PC-3 (cell line): ENCODE measurements at regions not wholly inside any gene's neighbourhood (a gene's known extent, or its start where the extent isn't known, plus 50 kb on each side); places are given as distances from the start of the nearest gene placed in this dataset.

ENCODE experiments used
- ATAC-seq: fragments of 200-7000 bp; cut with Tn5 transposase; 2 replicates; pipeline ENCODE4 v1.9.1; 2020; ENCODE audit warnings: mild to moderate bottlenecking, moderate library complexity
- BruUV-seq: library from RNA; stranded (reverse); fragments of 400-500 nt; replicated peaks from 2 replicates; lab custom pipeline; 2021; lab: Mats Ljungman, UMichigan
- CTCF ChIA-PET: fragments of 300-600 bp; sonication (Branson Sonifier 250); formaldehyde crosslinking; loops from one replicate; lab custom pipeline; 2022; ENCODE audit warnings: antibody characterized with exemption; lab: Charles Lee
- POLR2A ChIA-PET: fragments of 300-600 bp; sonication (Branson Sonifier 250); formaldehyde crosslinking; loops from one replicate; lab custom pipeline; 2022; ENCODE audit warnings: antibody characterized with exemption; ENCODE audit not compliant: unreplicated experiment; lab: Charles Lee
- DNase-seq: peaks from one replicate; pipeline ENCODE4 v3.0.0-alpha.2; 2015
- H2AFZ ChIP-seq: fragments of 300-600 bp; sonication (generic); 2 replicates; pipeline ENCODE4 v1.6.0; 2016; ENCODE audit warnings: antibody characterized with exemption, low read length
- H3F3A ChIP-seq: fragments of 300-600 bp; sonication (generic); one replicate; pipeline ENCODE4 v1.6.0; 2017; ENCODE audit warnings: antibody characterized with exemption, low read length, control low read depth, mild to moderate bottlenecking; ENCODE audit not compliant: unreplicated experiment
- H3K27ac ChIP-seq: fragments of 300-600 bp; sonication (generic); 2 replicates; pipeline ENCODE4 v1.5.1; 2016; ENCODE audit warnings: mild to moderate bottlenecking, low read length
- H3K27me3 ChIP-seq: fragments of 300-600 bp; sonication (generic); 2 replicates; pipeline ENCODE4 v1.6.1; 2016; ENCODE audit warnings: low read length, mixed read lengths
- H3K36me3 ChIP-seq: fragments of 300-600 bp; sonication (generic); 2 replicates; pipeline ENCODE4 v1.6.1; 2016; ENCODE audit warnings: low read depth, mixed run types, low read length, mixed read lengths
- H3K4me1 ChIP-seq: fragments of 300-600 bp; sonication (generic); 2 replicates; pipeline ENCODE4 v1.5.1; 2016; ENCODE audit warnings: low read length; ENCODE audit not compliant: insufficient read depth
- H3K4me2 ChIP-seq: fragments of 300-600 bp; sonication (generic); 2 replicates; pipeline ENCODE4 v1.6.0; 2016; ENCODE audit warnings: low read length
- H3K4me3 ChIP-seq: fragments of 300-600 bp; sonication (generic); 2 replicates; pipeline ENCODE4 v1.5.1; 2016; ENCODE audit warnings: mild to moderate bottlenecking, low read length, mixed read lengths
- H3K79me2 ChIP-seq: fragments of 300-600 bp; sonication (generic); 2 replicates; pipeline ENCODE4 v1.6.1; 2017; ENCODE audit warnings: low read length, mixed read lengths
- H3K9ac ChIP-seq: fragments of 300-600 bp; sonication (generic); 2 replicates; pipeline ENCODE4 v1.6.0; 2016; ENCODE audit warnings: mild to moderate bottlenecking, low read length
- H3K9me2 ChIP-seq: fragments of 300-600 bp; sonication (generic); replicated peaks from 2 replicates; pipeline ENCODE4 v1.6.1; 2016; ENCODE audit warnings: mixed run types, low read length, mixed read lengths
- H3K9me3 ChIP-seq: fragments of 300-600 bp; sonication (generic); 2 replicates; pipeline ENCODE4 v1.6.1; 2016; ENCODE audit warnings: low read length, mixed read lengths
- H4K20me1 ChIP-seq: fragments of 300-600 bp; sonication (generic); 2 replicates; pipeline ENCODE4 v1.6.1; 2016; ENCODE audit warnings: low read length, mixed read lengths
- EZH2 ChIP-seq: fragments of 300-600 bp; sonication (generic); IDR thresholded peaks from one replicate; pipeline ENCODE4 v1.6.1; 2017; ENCODE audit warnings: antibody characterized with exemption, mild to moderate bottlenecking, low read length; ENCODE audit not compliant: unreplicated experiment
- EZH2phosphoT487 ChIP-seq: fragments of 300-600 bp; sonication (generic); IDR thresholded peaks from 2 replicates; pipeline ENCODE4 v1.6.1; 2018; ENCODE audit warnings: mild to moderate bottlenecking, antibody characterized with exemption, low read length, borderline replicate concordance
- intact Hi-C: fragments of 100-400 bp; cut with micrococcal nuclease; formaldehyde crosslinking; loops from 2 replicates; pipeline ENCODE4 v1.9.0; 2023
- TF ChIP-seq, protein P1 (sequence below): fragments of 300-600 bp; sonication (generic); conservative IDR thresholded peaks from 2 replicates; pipeline ENCODE4 v1.5.1; 2017; ENCODE audit warnings: antibody characterized with exemption, low read depth, mild to moderate bottlenecking, low read length

DNA sequence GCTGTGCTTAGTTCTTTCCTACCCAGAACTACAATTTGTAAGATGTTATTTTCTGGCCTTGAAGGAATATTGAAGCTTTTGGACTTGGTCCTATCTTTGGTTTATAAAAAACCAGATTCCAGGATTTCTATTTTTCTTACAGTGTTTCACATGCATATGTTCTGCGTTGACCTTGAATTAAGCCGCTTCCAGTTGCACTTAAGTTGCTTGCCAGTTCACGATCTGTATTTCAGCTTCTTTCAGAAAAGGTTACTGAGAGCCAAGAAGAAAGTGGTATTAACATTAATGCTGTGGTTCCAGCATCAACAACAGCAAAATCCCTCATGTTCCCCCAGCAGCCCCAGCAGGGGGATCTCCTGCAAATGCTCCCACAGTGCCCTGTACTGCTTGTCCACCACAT is 156.4 kb upstream of the ADAMTS16 start:
- no peak overlapping the region for H3K9ac ChIP-seq
- no peak overlapping the region for H2AFZ ChIP-seq
- no peaks in the 10 kb centered on the region for H3K9me2 ChIP-seq
- intact Hi-C loops = no loop called here
- H3K4me2 ChIP-seq = no peak overlapping the region
- H3K4me1 ChIP-seq = no peaks in the 10 kb centered on the region
- DNase-seq (no peak), ATAC-seq (no peak)
- H3K9me3 ChIP-seq = no peaks in the 10 kb centered on the region
- H4K20me1 ChIP-seq = no peaks in the 10 kb centered on the region
- no TSS peak for BruUV-seq
- H3K4me3 ChIP-seq = no peak overlapping the region
- ChIA-PET POLR2A (no interaction called here), CTCF (no interaction called here)
- TF ChIP-seq, protein P1, sequence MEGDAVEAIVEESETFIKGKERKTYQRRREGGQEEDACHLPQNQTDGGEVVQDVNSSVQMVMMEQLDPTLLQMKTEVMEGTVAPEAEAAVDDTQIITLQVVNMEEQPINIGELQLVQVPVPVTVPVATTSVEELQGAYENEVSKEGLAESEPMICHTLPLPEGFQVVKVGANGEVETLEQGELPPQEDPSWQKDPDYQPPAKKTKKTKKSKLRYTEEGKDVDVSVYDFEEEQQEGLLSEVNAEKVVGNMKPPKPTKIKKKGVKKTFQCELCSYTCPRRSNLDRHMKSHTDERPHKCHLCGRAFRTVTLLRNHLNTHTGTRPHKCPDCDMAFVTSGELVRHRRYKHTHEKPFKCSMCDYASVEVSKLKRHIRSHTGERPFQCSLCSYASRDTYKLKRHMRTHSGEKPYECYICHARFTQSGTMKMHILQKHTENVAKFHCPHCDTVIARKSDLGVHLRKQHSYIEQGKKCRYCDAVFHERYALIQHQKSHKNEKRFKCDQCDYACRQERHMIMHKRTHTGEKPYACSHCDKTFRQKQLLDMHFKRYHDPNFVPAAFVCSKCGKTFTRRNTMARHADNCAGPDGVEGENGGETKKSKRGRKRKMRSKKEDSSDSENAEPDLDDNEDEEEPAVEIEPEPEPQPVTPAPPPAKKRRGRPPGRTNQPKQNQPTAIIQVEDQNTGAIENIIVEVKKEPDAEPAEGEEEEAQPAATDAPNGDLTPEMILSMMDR = no peak
- TF ChIP-seq EZH2 (no peak), EZH2phosphoT487 (no peak)
- no peaks in the 10 kb centered on the region for H3K36me3 ChIP-seq
- H3K27ac ChIP-seq = no peak overlapping the region
- no peaks in the 10 kb centered on the region for H3F3A ChIP-seq
- no peaks in the 10 kb centered on the region for H3K79me2 ChIP-seq
- H3K27me3 ChIP-seq = peaks cover 49% of the 10 kb centered on the region

DNA sequence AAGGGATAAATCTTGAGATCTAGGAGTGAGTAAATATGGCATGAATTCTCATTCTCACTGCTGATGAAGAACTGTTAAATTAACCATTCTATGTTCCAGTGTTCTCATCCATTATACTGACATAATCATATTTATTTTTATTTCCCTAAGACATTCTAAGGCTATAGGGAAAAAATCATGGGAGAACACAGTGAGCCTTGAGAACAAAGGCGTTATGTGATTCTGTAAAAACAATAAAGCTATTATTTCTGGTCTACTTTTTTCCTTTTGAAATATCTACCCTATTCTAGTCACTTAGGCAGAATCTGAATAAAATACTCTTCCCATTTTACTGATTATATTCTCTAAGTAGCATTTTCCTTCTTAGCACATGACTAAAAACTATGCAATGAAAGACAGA is 155.7 kb upstream of the ADAMTS16 start:
- Histone ChIP-seq H3K36me3 (no peaks in the 10 kb centered on the region), H3K4me2 (no peak overlapping the region), H3K9me3 (no peaks in the 10 kb centered on the region), H3K27me3 (peaks cover 45% of the 10 kb centered on the region), H3F3A (no peaks in the 10 kb centered on the region), H3K9ac (no peak overlapping the region), H3K4me3 (no peak overlapping the region), H2AFZ (no peak overlapping the region), H3K9me2 (no peaks in the 10 kb centered on the region), H3K27ac (no peak overlapping the region), H3K4me1 (no peaks in the 10 kb centered on the region), H3K79me2 (no peaks in the 10 kb centered on the region), H4K20me1 (no peaks in the 10 kb centered on the region)
- ATAC-seq (no peak), DNase-seq (no peak)
- ChIA-PET POLR2A (no interaction called here), CTCF (no interaction called here)
- TF ChIP-seq, protein P1 = no peak
- no peak for TF ChIP-seq EZH2phosphoT487
- TF ChIP-seq EZH2 = no peak
- intact Hi-C loops = no loop called here
- no TSS peak for BruUV-seq

DNA sequence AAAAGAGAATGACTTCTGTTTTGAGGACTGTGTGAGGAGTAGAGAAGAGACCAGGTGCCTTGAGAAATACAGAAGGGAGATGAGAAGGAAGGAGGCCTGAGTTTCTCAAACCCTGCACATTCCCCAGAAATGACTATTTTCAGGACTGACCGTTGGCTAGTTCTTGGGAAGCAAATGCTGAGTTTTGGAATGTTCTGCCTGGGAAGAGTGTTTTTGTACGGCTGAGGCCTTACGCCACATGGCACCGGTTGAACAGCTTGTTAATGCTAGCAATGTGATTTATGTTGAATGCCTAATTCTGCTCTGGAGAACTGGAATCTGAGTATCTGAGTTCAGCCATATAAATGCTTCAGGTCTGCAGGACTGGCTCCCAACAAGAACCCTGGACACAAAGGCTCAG is 152.7 kb upstream of the ADAMTS16 start:
- no peak overlapping the region for H3K9ac ChIP-seq
- no peaks in the 10 kb centered on the region for H3K9me2 ChIP-seq
- BruUV-seq = no TSS peak
- TF ChIP-seq, protein P1 = no peak
- no peak for TF ChIP-seq EZH2
- TF ChIP-seq EZH2phosphoT487 = no peak
- H3K27ac ChIP-seq = no peak overlapping the region
- H3K9me3 ChIP-seq = no peaks in the 10 kb centered on the region
- ATAC-seq (no peak), DNase-seq (no peak)
- H2AFZ ChIP-seq = no peak overlapping the region
- no peaks in the 10 kb centered on the region for H3K79me2 ChIP-seq
- ChIA-PET POLR2A (no interaction called here), CTCF (no interaction called here)
- H4K20me1 ChIP-seq = no peaks in the 10 kb centered on the region
- peaks cover 40% of the 10 kb centered on the region for H3K27me3 ChIP-seq
- H3F3A ChIP-seq = no peaks in the 10 kb centered on the region
- intact Hi-C loops = no loop called here
- H3K4me3 ChIP-seq = no peak overlapping the region
- H3K4me2 ChIP-seq = no peak overlapping the region
- H3K36me3 ChIP-seq = no peaks in the 10 kb centered on the region
- H3K4me1 ChIP-seq = no peaks in the 10 kb centered on the region
